Thoracic aorta (tissue), 2 donors: ENCODE measurements at regions not wholly inside any gene's neighbourhood (a gene's known extent, or its start where the extent isn't known, plus 50 kb on each side); places are given as distances from the start of the nearest gene placed in this dataset.

Source experiments
- ATAC-seq: fragments of 150-250 bp; one replicate; pipeline ENCODE4 v1.8.0; 2017; ENCODE audit warnings: low read depth; ENCODE audit not compliant: insufficient number of reproducible peaks, low FRiP score
- DNase-seq: peaks from one replicate; pipeline ENCODE4 v3.0.0-alpha.2; 2020; ENCODE audit warnings: low spot score
- H3K27ac ChIP-seq, 2 donors: fragments of 200-600 bp; sonication (generic); 1 replicate in 1 of 2; 2 replicates in 1 of 2; pipeline ENCODE4 v1.5.1; 2016; ENCODE audit warnings: mild to moderate bottlenecking in 2 of 2, moderate library complexity in 2 of 2
- H3K27me3 ChIP-seq: fragments of 200-600 bp; sonication (generic); replicated peaks from 2 replicates; pipeline ENCODE4 v1.6.0; 2016; ENCODE audit warnings: mild to moderate bottlenecking; ENCODE audit not compliant: insufficient read depth
- H3K36me3 ChIP-seq: fragments of 200-600 bp; sonication (generic); one replicate; pipeline ENCODE4 v1.5.1; 2016
- H3K4me1 ChIP-seq, 2 donors: fragments of 200-600 bp; sonication (generic); 1 replicate in 1 of 2; 2 replicates in 1 of 2; pipeline versions ENCODE4 v1.5.1 to v1.6.0; 2016; ENCODE audit warnings: low read depth in 2 of 2, mild to moderate bottlenecking in 1 of 2; ENCODE audit not compliant: control insufficient read depth in 1 of 2
- H3K4me3 ChIP-seq: fragments of 200-600 bp; sonication (generic); 2 replicates; pipeline ENCODE4 v1.5.1; 2016; ENCODE audit warnings: mild to moderate bottlenecking
- H3K9me3 ChIP-seq: fragments of 200-600 bp; sonication (generic); 2 replicates; pipeline ENCODE4 v1.5.1; 2016
- CTCF ChIP-seq: fragments of 200-600 bp; sonication (generic); IDR thresholded peaks from one replicate; pipeline ENCODE4 v1.5.1; 2019; ENCODE audit warnings: antibody characterized with exemption

GRCh38 chr7:15938115-15938514 is 251.6 kb upstream of the MEOX2 start:
- Histone ChIP-seq H3K4me1 (peaks cover 0 to 12% of the 10 kb centered on the region in 2 donors), H3K9me3 (no peaks in the 10 kb centered on the region), H3K27me3 (no peaks in the 10 kb centered on the region), H3K4me3 (no peak overlapping the region), H3K36me3 (no peaks in the 10 kb centered on the region), H3K27ac (no peak overlapping the region)
- ATAC-seq, result no peak
- no peak for TF ChIP-seq CTCF
- DNase-seq, result no peak

- Histone ChIP-seq H3K4me1 (peaks cover 0 to 12% of the 10 kb centered on the region in 2 donors), H3K9me3 (no peaks in the 10 kb centered on the region), H3K36me3 (no peaks in the 10 kb centered on the region), H3K27me3 (no peaks in the 10 kb centered on the region), H3K4me3 (no peak overlapping the region), H3K27ac (no peak overlapping the region)
- DNase-seq (no peak), ATAC-seq (no peak)
- TF ChIP-seq CTCF, result no peak
Measured at GRCh38 chr7:15937571-15937970, 251.1 kb upstream of the MEOX2 start.

GRCh38 chr7:15936991-15937390 is 250.5 kb upstream of the MEOX2 start:
- Histone ChIP-seq H3K27ac (no peak overlapping the region), H3K9me3 (no peaks in the 10 kb centered on the region), H3K4me3 (no peak overlapping the region), H3K36me3 (no peaks in the 10 kb centered on the region), H3K27me3 (no peaks in the 10 kb centered on the region), H3K4me1 (peaks cover 0 to 12% of the 10 kb centered on the region in 2 donors)
- ATAC-seq (no peak), DNase-seq (no peak)
- no peak for TF ChIP-seq CTCF

GRCh38 chr7:15932318-15932717 is 245.8 kb upstream of the MEOX2 start:
- no peak for ATAC-seq
- H3K4me3 ChIP-seq, result no peak overlapping the region
- H3K27ac ChIP-seq, result no peak overlapping the region
- TF ChIP-seq CTCF, result no peak
- H3K36me3 ChIP-seq, result no peaks in the 10 kb centered on the region
- H3K4me1 ChIP-seq, result peaks cover 0 to 7% of the 10 kb centered on the region in 2 donors
- no peaks in the 10 kb centered on the region for H3K27me3 ChIP-seq
- no peaks in the 10 kb centered on the region for H3K9me3 ChIP-seq
- DNase-seq, result no peak

- Histone ChIP-seq H3K27ac (no peak overlapping the region), H3K4me3 (no peak overlapping the region), H3K27me3 (no peaks in the 10 kb centered on the region), H3K9me3 (no peaks in the 10 kb centered on the region), H3K36me3 (no peaks in the 10 kb centered on the region), H3K4me1 (no peaks in the 10 kb centered on the region)
- DNase-seq (no peak), ATAC-seq (no peak)
- TF ChIP-seq CTCF, result no peak
Measured at GRCh38 chr7:15929411-15929810, 242.9 kb upstream of the MEOX2 start.
